ENCODE measurements at regions not wholly inside any gene's neighbourhood (a gene's known extent, or its start where the extent isn't known, plus 50 kb on each side); places are given as distances from the start of the nearest gene placed in this dataset.

- ChIA-PET CTCF (no interaction called here), POLR2A (no interaction called here)
- DNase-seq (ENCODE audit: extremely low spot score): no peak
- TF ChIP-seq CTCF (IDR thresholded peaks at IDR 0.05; ENCODE audit: control extremely low read depth, extremely low read depth, low read depth, missing control alignments): no peak
These were observed 384.5 kb upstream of the C1orf87 start for GRCh38 chr1:60458111-60458510.

- no peak for TF ChIP-seq CTCF (IDR thresholded peaks at IDR 0.05; ENCODE audit: control extremely low read depth, extremely low read depth, low read depth, missing control alignments)
- ChIA-PET POLR2A (no interaction called here), CTCF (interaction anchor here (0.9 kb wide), 1 partner anchor 15 kb away, joined by 3 read pairs; no protein-coding TSS in a partner anchor)
- no peak for DNase-seq (ENCODE audit: extremely low spot score)
These were observed 376.3 kb upstream of the C1orf87 start for GRCh38 chr1:60449876-60450275.

GRCh38 chr1:60448850-60449249 is 375.3 kb upstream of the C1orf87 start:
- ChIA-PET POLR2A (no interaction called here), CTCF (no interaction called here)
- no peak for DNase-seq (ENCODE audit: extremely low spot score)
- TF ChIP-seq CTCF (IDR thresholded peaks at IDR 0.05; ENCODE audit: control extremely low read depth, extremely low read depth, low read depth, missing control alignments): no peak

GRCh38 chr1:60444680-60445079 is 371.1 kb upstream of the C1orf87 start:
- TF ChIP-seq CTCF (IDR thresholded peaks at IDR 0.05; ENCODE audit: control extremely low read depth, extremely low read depth, low read depth, missing control alignments): no peak
- CTCF ChIA-PET: no interaction called here
- DNase-seq (ENCODE audit: extremely low spot score): no peak
- POLR2A ChIA-PET: no interaction called here

GRCh38 chr1:60436186-60436585 is 362.6 kb upstream of the C1orf87 start:
- CTCF ChIA-PET: interaction anchor here (1.5 kb wide), 1 partner anchor 67 kb away, joined by 3 read pairs; no protein-coding TSS in a partner anchor
- POLR2A ChIA-PET: no interaction called here
- DNase-seq (ENCODE audit: extremely low spot score): no peak
- no peak for TF ChIP-seq CTCF (IDR thresholded peaks at IDR 0.05; ENCODE audit: control extremely low read depth, extremely low read depth, low read depth, missing control alignments)

GRCh38 chr1:60431593-60431992 is 358.0 kb upstream of the C1orf87 start:
- no peak for TF ChIP-seq CTCF (IDR thresholded peaks at IDR 0.05; ENCODE audit: control extremely low read depth, extremely low read depth, low read depth, missing control alignments)
- POLR2A ChIA-PET: no interaction called here
- CTCF ChIA-PET: no interaction called here
- DNase-seq (ENCODE audit: extremely low spot score): no peak

- no peak for DNase-seq (ENCODE audit: extremely low spot score)
- TF ChIP-seq CTCF (IDR thresholded peaks at IDR 0.05; ENCODE audit: control extremely low read depth, extremely low read depth, low read depth, missing control alignments): no peak
- CTCF ChIA-PET: no interaction called here
- POLR2A ChIA-PET: no interaction called here
These were observed 356.8 kb upstream of the C1orf87 start for GRCh38 chr1:60430375-60430774.
